22Rv1 (cell line): ENCODE measurements at regions not wholly inside any gene's neighbourhood (a gene's known extent, or its start where the extent isn't known, plus 50 kb on each side); places are given as distances from the start of the nearest gene placed in this dataset.

Source experiments
- CTCF ChIP-seq: fragments of 450-650 bp; IDR thresholded peaks from 2 replicates; pipeline ENCODE4 v1.5.1; 2017; ENCODE audit warnings: mild to moderate bottlenecking
- ZFX ChIP-seq: fragments of 450-650 bp; IDR thresholded peaks from 2 replicates; pipeline ENCODE4 v1.6.1; 2017; ENCODE audit warnings: antibody characterized with exemption, borderline replicate concordance

GRCh38 chr4:59630235-59630634 is 1569.9 kb upstream of the ADGRL3 start:
- TF ChIP-seq CTCF, result no peak
- TF ChIP-seq ZFX, result no peak
